ENCODE measurements at regions not wholly inside any gene's neighbourhood (a gene's known extent, or its start where the extent isn't known, plus 50 kb on each side); places are given as distances from the start of the nearest gene placed in this dataset.

GRCh38 chr11:37817727-37818270, 1219.8 kb upstream of the RAG2 start:
- DNase-seq (ENCODE audit: low read depth in 4 of 4, low spot score in 1 of 4): no peak

DNA sequence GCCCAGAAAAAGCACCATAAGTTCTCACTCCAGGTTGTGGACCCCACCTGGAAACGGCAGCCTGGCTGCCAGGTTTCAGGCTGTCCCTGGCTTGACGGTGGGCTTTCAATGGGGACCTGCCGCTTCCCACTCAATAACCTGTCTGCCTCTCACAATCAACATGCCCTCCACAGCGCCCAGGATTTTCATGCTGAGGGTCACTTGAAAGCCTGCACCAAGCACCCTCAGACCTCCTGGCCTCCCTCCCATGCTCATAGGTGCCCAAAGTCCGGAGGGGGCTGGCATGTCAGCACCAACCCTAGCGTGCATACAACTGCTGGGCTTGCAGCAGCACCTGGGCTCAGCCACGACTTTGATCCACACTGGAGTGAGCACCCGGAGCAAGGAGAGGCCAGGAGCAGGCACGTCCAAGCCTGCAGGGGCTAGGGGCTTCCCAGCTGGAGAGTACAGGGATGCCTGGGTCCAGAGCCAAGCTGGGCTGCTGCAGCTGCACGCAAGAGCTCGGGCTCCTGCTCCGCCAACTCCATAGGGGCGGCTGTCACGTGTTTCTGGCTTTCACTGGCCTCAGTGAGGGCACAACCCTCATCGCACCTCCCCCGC, 1214.3 kb upstream of the RAG2 start:
- DNase-seq (ENCODE audit: low read depth in 4 of 4, low spot score in 1 of 4): no peak

- no peak for DNase-seq (ENCODE audit: low read depth in 4 of 4, low spot score in 1 of 4)
Observed at GRCh38 chr11:37811349-37811748, 1213.3 kb upstream of the RAG2 start.

- DNase-seq (ENCODE audit: low read depth in 4 of 4, low spot score in 1 of 4): no peak
Observed at GRCh38 chr11:37804666-37805065, 1206.6 kb upstream of the RAG2 start.

- DNase-seq (ENCODE audit: low read depth in 4 of 4, low spot score in 1 of 4): no peak
Observed at GRCh38 chr11:37788141-37788877, 1190.3 kb upstream of the RAG2 start.

DNA sequence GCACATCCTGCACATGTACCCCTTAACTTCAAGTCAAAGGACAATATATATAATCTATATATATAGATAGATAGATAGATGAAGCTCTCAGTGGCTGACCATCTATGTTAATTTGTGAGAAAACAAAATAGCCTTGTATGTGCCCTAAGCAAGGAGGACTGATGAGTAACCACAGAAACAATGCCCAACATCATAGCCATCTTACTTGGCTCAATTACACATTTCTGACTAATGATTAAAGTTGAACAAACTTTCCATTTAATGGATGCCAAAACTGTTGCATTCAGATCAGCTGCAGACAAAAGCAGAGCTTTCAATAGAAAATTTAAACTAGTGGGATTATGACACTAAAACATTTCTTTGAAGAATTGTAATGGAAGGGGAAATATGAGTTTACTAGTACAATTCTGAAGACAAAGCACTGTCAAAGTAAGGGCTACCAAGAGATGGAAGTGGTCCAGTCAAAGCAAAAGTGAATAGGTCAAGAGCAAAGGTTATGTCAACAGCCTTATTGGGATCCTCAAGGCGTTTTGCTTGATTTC, 1188.2 kb upstream of the RAG2 start:
- no peak for DNase-seq (ENCODE audit: low read depth in 4 of 4, low spot score in 1 of 4)

GRCh38 chr11:37774441-37774840, 1176.4 kb upstream of the RAG2 start:
- no peak for DNase-seq (ENCODE audit: low read depth in 4 of 4, low spot score in 1 of 4)

GRCh38 chr11:37770145-37770544, 1172.1 kb upstream of the RAG2 start:
- DNase-seq (ENCODE audit: low read depth in 4 of 4, low spot score in 1 of 4): no peak

GRCh38 chr11:37762079-37762478, 1164.0 kb upstream of the RAG2 start:
- DNase-seq (ENCODE audit: low read depth in 4 of 4, low spot score in 1 of 4): no peak

DNA sequence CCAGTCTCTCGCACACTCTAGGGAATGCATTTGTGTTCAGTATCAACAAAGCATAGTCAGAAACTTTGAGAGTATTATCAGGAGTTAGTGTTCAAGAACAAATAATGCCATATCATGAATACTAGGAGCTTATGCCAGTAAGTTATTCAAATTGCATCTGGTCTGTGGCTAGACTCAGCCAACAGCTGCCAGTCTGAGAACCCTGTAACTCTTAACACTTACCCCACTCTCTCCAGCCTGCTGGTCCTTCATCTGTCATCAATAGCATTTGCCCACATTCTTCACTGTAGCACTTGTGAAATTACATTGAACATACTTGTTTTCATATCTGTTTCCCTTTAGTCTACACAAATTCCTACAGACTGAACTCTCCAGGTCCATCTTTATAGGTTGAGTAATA, 1157.5 kb upstream of the RAG2 start:
- no peak for DNase-seq (ENCODE audit: low read depth in 4 of 4, low spot score in 1 of 4)

GRCh38 chr11:37748641-37749040, 1150.6 kb upstream of the RAG2 start:
- no peak for DNase-seq (ENCODE audit: low read depth in 4 of 4, low spot score in 1 of 4)

GRCh38 chr11:37747121-37747520, 1149.1 kb upstream of the RAG2 start:
- no peak for DNase-seq (ENCODE audit: low read depth in 4 of 4, low spot score in 1 of 4)

GRCh38 chr11:37727371-37727770, 1129.3 kb upstream of the RAG2 start:
- no peak for DNase-seq (ENCODE audit: low read depth in 4 of 4, low spot score in 1 of 4)

- DNase-seq (ENCODE audit: low read depth in 4 of 4, low spot score in 1 of 4): no peak
Observed at GRCh38 chr11:37724315-37724714, 1126.3 kb upstream of the RAG2 start.

GRCh38 chr11:37721485-37721884, 1123.4 kb upstream of the RAG2 start:
- no peak for DNase-seq (ENCODE audit: low read depth in 4 of 4, low spot score in 1 of 4)

DNA sequence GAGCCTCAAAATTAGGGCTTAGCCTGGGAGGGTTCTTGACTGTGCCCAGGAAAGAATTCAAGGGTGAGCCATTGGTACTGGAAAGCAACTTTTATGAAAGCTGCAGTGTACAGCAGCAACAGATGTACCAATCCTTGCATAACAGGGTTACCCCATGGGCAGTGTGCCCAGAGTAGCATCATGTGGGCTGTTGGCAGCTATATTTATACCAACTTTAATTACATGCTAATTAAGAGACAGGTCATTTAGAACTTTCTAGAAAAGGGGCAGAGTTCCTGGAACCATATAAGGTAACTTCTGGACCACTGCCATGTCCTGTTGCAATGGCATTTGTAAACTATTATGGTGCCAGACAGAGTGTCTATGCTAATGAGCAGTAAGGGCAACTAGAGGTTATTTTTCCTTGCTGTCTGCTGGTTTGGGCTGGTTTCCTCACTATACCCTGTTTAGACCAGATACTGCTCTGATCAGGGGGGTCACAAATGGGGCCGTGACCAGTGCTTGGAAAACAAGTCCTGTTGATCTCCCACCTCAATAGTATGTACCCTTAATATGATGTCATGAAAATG, 1120.5 kb upstream of the RAG2 start:
- no peak for DNase-seq (ENCODE audit: low read depth in 4 of 4, low spot score in 1 of 4)

- DNase-seq (ENCODE audit: low read depth in 4 of 4, low spot score in 1 of 4): no peak
Observed at GRCh38 chr11:37712251-37712650, 1114.2 kb upstream of the RAG2 start.

- no peak for DNase-seq (ENCODE audit: low read depth in 4 of 4, low spot score in 1 of 4)
Observed at GRCh38 chr11:37710031-37710430, 1112.0 kb upstream of the RAG2 start.

- DNase-seq (ENCODE audit: low read depth in 4 of 4, low spot score in 1 of 4): no peak
Observed at GRCh38 chr11:37704791-37705190, 1106.8 kb upstream of the RAG2 start.

- DNase-seq (ENCODE audit: low read depth in 4 of 4, low spot score in 1 of 4): no peak
Observed at GRCh38 chr11:37699644-37700043, 1101.6 kb upstream of the RAG2 start.

DNA sequence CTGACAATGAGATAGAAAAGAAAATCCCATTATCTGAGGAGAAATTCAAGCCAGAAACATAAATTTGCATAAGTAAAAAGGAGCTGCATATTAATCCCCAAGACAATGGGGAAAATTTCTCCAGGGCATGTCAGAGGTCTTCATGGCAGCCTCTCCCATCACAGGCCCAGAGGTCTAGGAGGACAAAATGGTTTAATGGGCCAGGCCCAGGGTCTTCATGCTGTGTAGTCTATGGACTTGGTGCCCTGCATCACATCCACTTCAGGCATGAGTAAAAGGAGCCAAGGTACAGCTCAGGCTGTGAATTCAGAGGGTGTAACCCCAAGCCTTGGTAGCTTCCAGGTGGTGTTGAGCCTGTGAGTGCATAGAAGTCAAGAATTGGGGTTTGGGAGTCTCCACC, 1097.2 kb upstream of the RAG2 start:
- no peak for DNase-seq (ENCODE audit: low read depth in 4 of 4, low spot score in 1 of 4)

DNA sequence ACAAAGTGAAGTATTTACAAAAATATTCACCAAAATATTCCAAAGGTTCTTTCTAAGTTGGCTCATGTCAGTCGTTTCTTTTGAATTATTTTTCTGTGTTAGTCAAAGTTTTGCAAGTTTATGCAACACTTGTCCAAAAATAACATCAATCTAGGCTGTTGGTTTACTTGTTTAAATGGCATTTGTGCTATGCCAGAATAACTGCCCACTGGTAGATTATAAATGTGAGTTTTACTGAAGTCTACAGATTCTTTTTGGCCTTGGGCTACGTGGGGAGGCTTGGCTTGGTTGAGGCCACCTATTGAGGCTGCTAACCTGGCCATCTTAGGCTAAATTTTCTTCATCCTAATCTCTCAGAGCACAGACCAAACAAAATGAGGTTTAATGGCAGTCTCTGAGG, 1091.9 kb upstream of the RAG2 start:
- no peak for DNase-seq (ENCODE audit: low read depth in 4 of 4, low spot score in 1 of 4)

All from stimulated activated CD4-positive, alpha-beta T cell treated with anti-CD3 and anti-CD28 coated beads, Interleukin-1b, Interleukin-23, amount 100 ng/mL, for 24 hours (primary cell).